ENCODE measurements at regions not wholly inside any gene's neighbourhood (a gene's known extent, or its start where the extent isn't known, plus 50 kb on each side); places are given as distances from the start of the nearest gene placed in this dataset.

GRCh38 chr19:20431826-20432225, 133.8 kb downstream of the ZNF737 start:
- Histone ChIP-seq H3K4me2 (replicated peaks; ENCODE audit: extremely low read depth, low read length, poor library complexity, severe bottlenecking) (no peak overlapping the region), H3K9me3 (replicated peaks in 1 of 2; ENCODE audit: control insufficient read depth in 1 of 2, insufficient read depth in 1 of 2, low read length in 2 of 2) (peaks cover 7 to 44% of the 10 kb centered on the region in 2 donors), H3K4me1 (ENCODE audit: control insufficient read depth in 1 of 2, insufficient read depth in 2 of 2, low read length in 2 of 2) (no peaks in the 10 kb centered on the region), H3K36me3 (replicated peaks in 1 of 2; ENCODE audit: control insufficient read depth in 1 of 2, insufficient read depth in 2 of 2, low read length in 2 of 2) (no peaks in the 10 kb centered on the region), H3K9ac (ENCODE audit: insufficient read depth, low read length, poor library complexity, severe bottlenecking) (no peak overlapping the region), H2AFZ (ENCODE audit: insufficient read depth, low read depth, low read length, poor library complexity, severe bottlenecking) (no peak overlapping the region), H3K79me2 (ENCODE audit: insufficient read depth, low read length) (no peaks in the 10 kb centered on the region), H3K27me3 (ENCODE audit: control insufficient read depth in 2 of 2, insufficient read depth in 2 of 2, low read length in 2 of 2) (no peaks in the 10 kb centered on the region), H3K27ac (ENCODE audit: low read depth in 1 of 2, low read length in 2 of 2) (no peak overlapping the region), H3K4me3 (replicated peaks in 1 of 3; ENCODE audit: low read depth in 2 of 3, low read length in 3 of 3) (no peak overlapping the region), H4K20me1 (ENCODE audit: insufficient read depth, low read length) (no peaks in the 10 kb centered on the region)
- H3K27ac Mint-ChIP-seq, result no peak overlapping the region
- no peak for DNase-seq
- no peaks in the 10 kb centered on the region for H3K36me3 Mint-ChIP-seq
- peaks cover 19 to 55% (median 42%) of the 10 kb centered on the region in 7 donors for H3K9me3 Mint-ChIP-seq
- TF ChIP-seq CTCF (IDR thresholded peaks at IDR 0.05), result no peak
- no peak overlapping the region for H3K4me3 Mint-ChIP-seq
- no peaks in the 10 kb centered on the region for H3K4me1 Mint-ChIP-seq
- H3K27me3 Mint-ChIP-seq (ENCODE audit: low read depth in 3 of 3), result peaks cover 0 to 3% (median 2%) of the 10 kb centered on the region in 3 donors
- intact Hi-C loops (cut with micrococcal nuclease), result no loop called here
- WGBS (ENCODE audit: insufficient coverage), result 97% methylated on average over 4 of the region's 5 CpGs

- Histone ChIP-seq H3K4me1 (ENCODE audit: control insufficient read depth in 1 of 2, insufficient read depth in 2 of 2, low read length in 2 of 2) (peaks cover 0 to 4% of the 10 kb centered on the region in 2 donors), H3K9me3 (replicated peaks in 1 of 2; ENCODE audit: control insufficient read depth in 1 of 2, insufficient read depth in 1 of 2, low read length in 2 of 2) (peaks cover 0 to 37% of the 10 kb centered on the region in 2 donors), H3K4me2 (replicated peaks; ENCODE audit: extremely low read depth, low read length, poor library complexity, severe bottlenecking) (peak overlapping the region; percentile 58), H3K27ac (ENCODE audit: low read depth in 1 of 2, low read length in 2 of 2) (peak overlapping the region; percentile 63 to 73), H3K36me3 (replicated peaks in 1 of 2; ENCODE audit: control insufficient read depth in 1 of 2, insufficient read depth in 2 of 2, low read length in 2 of 2) (peaks cover 0 to 2% of the 10 kb centered on the region in 2 donors), H4K20me1 (ENCODE audit: insufficient read depth, low read length) (no peaks in the 10 kb centered on the region), H3K27me3 (ENCODE audit: control insufficient read depth in 2 of 2, insufficient read depth in 2 of 2, low read length in 2 of 2) (no peaks in the 10 kb centered on the region), H2AFZ (ENCODE audit: insufficient read depth, low read depth, low read length, poor library complexity, severe bottlenecking) (peak overlapping the region; percentile 79), H3K9ac (ENCODE audit: insufficient read depth, low read length, poor library complexity, severe bottlenecking) (peak overlapping the region; percentile 65), H3K79me2 (ENCODE audit: insufficient read depth, low read length) (no peaks in the 10 kb centered on the region), H3K4me3 (replicated peaks in 1 of 3; ENCODE audit: low read depth in 2 of 3, low read length in 3 of 3) (peak overlapping the region; percentile 57 to 82 (median 79))
- DNase-seq, result peak; percentile 14 to 48 (median 32)
- H3K36me3 Mint-ChIP-seq, result peaks cover 17 to 18% of the 10 kb centered on the region in 2 donors
- TF ChIP-seq CTCF (IDR thresholded peaks at IDR 0.05), result no peak
- WGBS (ENCODE audit: insufficient coverage), result 3% methylated on average over 23 of the region's 44 CpGs
- peak overlapping the region; percentile 95 to 96 for H3K4me3 Mint-ChIP-seq
- H3K27ac Mint-ChIP-seq, result peak overlapping the region; percentile 60 to 93 (median 82)
- peaks cover 14% of the 10 kb centered on the region for H3K4me1 Mint-ChIP-seq
- intact Hi-C loops (cut with micrococcal nuclease), result no loop called here
- no peaks in the 10 kb centered on the region for H3K27me3 Mint-ChIP-seq (ENCODE audit: low read depth in 3 of 3)
- peaks cover 24 to 61% (median 55%) of the 10 kb centered on the region in 7 donors for H3K9me3 Mint-ChIP-seq
Measured at GRCh38 chr19:20423381-20424197, 142.0 kb downstream of the ZNF737 start.

Data from CD14-positive monocyte (primary cell).